ENCODE measurements at regions not wholly inside any gene's neighbourhood (a gene's known extent, or its start where the extent isn't known, plus 50 kb on each side); places are given as distances from the start of the nearest gene placed in this dataset.
"Not testable (repeated sequence)": the region's sequence is repeated elsewhere in the genome, so short reads cannot be mapped to it uniquely, and the experiment has no call there.

GRCh38 chrX:13428053-13428786 is 108.4 kb upstream of the ATXN3L start:
- no peak for DNase-seq (ENCODE audit: low read depth in 1 of 2, low spot score in 1 of 2)

- DNase-seq (ENCODE audit: low read depth in 1 of 2, low spot score in 1 of 2), result no peak
Measured at GRCh38 chrX:13427441-13428052, 107.7 kb upstream of the ATXN3L start.

DNA sequence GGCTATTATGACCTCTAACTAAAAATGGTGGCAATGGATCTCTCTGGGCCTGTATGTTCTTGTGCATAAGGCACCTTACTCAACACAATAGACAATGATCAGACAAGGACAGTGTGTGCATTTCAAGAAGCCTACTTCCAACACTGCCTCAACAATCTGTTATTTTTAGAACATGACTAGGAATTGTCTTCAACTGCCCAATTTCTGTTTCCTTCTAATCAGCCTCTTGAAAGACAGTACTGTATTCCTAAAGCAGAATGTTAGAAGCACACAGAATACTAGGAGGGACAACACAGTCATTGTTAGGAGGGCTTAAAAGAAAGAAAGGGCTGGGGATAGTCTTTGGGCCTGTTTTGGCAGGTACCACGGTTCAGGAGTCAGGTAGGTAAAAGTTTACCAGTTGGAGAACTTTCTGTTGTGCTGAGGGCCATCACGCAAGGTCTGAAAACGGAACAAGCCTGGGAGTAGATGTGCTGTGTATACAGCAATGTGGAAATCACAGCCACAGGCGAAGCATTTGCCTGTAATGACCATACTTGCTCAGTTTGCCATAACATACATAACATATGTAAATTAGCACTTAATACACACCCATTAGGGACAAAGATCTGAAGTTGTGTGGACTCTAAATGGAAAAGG is 100.8 kb upstream of the ATXN3L start:
- DNase-seq (ENCODE audit: low read depth in 1 of 2, low spot score in 1 of 2), result no peak

- no peak for DNase-seq (ENCODE audit: low read depth in 1 of 2, low spot score in 1 of 2)
Measured at GRCh38 chrX:13419918-13420317, 100.1 kb upstream of the ATXN3L start.

DNA sequence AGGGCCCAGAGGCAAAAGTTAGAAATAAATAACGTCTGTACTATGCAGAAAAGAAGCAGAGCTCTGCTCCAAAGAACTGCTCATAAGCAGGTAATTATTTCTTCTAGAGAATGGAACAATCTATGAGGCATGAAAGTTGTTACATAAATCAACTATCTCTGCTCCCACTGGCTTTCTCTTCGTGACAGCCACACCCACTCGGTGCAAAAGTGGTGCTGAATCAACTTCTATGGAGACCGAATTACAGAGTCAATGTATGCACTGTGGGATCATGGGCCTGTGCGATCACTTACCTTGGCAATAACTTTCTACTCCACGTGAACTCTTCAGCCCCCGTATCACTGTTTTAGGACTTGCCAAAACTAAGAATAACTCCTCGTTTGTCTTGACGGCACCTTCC is 99.4 kb upstream of the ATXN3L start:
- DNase-seq (ENCODE audit: low read depth in 1 of 2, low spot score in 1 of 2), result no peak

DNA sequence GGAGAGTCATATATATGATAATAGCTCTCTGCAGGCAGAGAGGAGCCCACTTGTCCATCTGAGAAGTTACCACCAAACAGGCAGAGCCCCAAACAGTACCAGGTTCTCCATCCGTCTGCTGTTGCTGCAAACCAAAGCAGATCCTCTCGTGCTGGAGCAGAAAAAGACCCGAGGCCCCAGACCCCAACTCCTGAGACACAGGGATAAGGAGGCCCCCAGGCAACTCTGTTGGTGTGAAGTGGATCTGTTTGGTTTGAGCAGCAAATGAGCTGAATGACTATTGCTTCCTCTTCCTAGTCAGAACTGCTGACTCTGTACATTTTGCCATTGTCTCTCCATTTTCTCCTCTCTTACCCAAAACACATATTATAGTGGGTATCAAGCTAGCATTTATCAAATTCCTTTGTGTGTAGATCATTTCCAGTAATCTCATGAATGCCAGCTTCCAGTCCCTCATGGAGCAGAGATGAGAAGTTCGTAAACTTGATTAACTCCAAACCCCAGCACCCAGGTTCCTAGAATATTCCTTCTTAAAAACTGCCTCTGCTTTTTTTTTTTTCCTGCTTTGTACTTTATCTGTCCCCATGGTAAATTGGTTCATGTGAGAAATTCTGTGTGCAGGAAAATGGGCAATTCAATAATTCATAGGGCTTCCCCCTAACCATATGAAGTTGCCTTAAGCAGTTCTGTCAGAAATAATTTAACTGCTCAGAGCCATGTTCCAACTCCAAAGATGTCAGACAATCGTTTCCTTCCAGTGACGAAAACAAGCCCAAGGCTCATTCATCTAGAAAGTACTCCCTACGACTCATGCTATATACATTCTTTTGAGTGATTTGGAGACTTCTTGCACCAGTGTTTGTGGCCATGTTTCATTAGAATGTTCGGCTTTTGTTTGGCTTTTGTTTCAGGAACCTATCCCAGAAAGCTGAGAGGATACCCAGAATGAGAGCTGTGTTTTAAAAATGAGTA is 98.6 kb upstream of the ATXN3L start:
- DNase-seq (ENCODE audit: low read depth in 1 of 2, low spot score in 1 of 2), result no peak

- DNase-seq (ENCODE audit: low read depth in 1 of 2, low spot score in 1 of 2), result no peak
Measured at GRCh38 chrX:13415509-13415908, 95.7 kb upstream of the ATXN3L start.

DNA sequence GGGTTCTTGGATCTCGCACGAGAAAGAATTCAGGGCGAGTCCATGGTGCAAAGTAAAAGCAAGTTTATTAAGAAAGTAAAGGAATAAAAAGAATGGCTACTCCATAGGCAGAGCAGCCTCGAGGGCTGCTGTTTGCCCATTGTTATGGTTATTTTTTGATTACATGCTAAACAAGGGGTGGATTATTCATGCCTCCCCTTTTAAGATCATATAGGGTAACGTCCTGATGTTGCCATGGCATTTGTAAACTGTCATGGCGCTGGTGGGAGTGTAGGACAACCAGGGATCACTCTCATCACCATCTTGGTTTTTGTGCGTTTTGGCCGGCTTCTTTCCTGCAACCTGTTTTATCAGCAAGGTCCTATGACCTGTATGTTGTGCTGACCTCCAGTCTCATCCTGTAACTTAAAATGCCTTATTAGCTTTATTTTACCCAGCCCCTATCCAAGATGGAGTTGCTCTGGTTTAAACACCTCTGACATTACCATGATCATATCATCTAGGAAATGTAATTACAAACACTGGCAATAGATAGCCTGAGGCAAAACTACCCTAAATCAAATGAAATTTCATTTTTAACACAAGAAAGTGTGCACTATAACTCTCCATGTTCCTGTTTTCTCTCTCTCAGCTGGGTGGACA is 94.3 kb upstream of the ATXN3L start:
- DNase-seq (ENCODE audit: low read depth in 1 of 2, low spot score in 1 of 2), result no peak

- no peak for DNase-seq (ENCODE audit: low read depth in 1 of 2, low spot score in 1 of 2)
Measured at GRCh38 chrX:13412208-13412600, 92.4 kb upstream of the ATXN3L start.

DNA sequence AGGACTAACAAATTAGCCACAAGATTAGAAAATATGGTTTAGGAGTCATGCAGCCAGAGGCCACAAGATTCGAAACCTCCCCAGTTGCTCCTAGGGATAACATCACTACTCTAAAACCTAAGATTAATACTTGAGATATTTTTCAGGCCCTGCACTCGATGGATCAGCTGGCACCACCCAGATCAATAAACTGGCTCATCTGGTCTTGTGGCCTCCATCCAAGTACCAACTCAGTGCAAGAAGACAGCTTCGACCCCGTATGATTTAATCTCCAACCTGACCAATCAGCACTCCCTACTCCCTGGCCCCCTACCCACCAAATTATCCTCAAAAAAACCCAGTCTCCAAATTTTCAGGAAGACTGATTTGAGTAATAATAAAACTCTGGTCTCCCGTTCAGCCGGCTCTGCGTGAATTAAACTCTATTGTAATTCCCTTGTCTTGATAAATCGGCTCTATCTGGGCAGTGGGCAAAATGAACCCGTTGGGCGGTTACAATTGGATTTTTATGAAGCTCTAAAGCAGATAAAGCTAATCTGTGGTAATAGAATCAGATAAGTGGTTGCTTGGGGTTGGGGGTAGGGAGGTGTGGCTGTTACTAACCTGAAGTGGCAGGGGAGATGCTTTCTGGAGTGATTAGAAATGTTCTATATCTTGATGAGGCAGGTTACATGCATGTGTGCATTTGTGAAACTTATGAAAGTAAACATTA is 91.8 kb upstream of the ATXN3L start:
- DNase-seq (ENCODE audit: low read depth in 1 of 2, low spot score in 1 of 2), result no peak

DNA sequence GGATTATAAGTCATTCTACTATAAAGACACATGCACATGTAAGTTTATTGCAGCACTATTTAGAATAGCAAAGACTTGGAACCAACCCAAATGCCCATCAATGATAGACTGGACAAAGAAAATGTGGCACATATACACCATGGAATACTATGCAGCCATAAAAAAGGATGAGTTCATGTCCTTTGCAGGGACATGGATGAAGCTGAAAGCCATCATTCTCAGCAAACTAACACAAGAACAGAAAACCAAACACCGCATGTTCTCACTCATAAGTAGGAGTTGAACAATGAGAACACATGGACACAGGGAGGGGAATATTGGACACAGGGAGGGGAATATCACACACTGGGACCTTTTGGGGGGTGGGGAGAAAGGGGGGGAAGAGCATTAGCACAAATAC is 88.7 kb upstream of the ATXN3L start:
- not testable (repeated sequence) for DNase-seq (ENCODE audit: low read depth in 1 of 2, low spot score in 1 of 2)

DNA sequence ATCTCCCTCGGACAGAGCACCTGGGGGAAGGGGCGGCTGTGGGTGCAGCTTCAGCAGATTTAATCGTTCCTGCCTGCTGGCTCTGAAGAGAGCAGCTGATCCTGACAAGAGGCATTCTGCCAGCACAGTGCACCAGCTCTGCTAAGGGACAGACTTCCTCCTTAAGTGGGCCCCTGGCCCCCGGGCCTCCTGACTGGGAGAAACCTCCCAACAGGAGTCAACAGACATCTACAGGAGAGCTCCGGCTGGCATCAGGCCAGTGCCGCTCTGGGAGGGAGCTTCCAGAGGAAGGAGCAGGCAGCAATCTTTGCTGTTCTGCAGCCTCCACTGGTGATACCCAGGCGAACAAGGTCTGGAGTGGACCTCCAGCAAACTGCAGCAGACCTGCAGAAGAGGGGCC is 84.9 kb upstream of the ATXN3L start:
- not testable (repeated sequence) for DNase-seq (ENCODE audit: low read depth in 1 of 2, low spot score in 1 of 2)

GRCh38 chrX:13404364-13404763 is 84.5 kb upstream of the ATXN3L start:
- no peak for DNase-seq (ENCODE audit: low read depth in 1 of 2, low spot score in 1 of 2)

GRCh38 chrX:13401724-13402123 is 81.9 kb upstream of the ATXN3L start:
- no peak for DNase-seq (ENCODE audit: low read depth in 1 of 2, low spot score in 1 of 2)

DNA sequence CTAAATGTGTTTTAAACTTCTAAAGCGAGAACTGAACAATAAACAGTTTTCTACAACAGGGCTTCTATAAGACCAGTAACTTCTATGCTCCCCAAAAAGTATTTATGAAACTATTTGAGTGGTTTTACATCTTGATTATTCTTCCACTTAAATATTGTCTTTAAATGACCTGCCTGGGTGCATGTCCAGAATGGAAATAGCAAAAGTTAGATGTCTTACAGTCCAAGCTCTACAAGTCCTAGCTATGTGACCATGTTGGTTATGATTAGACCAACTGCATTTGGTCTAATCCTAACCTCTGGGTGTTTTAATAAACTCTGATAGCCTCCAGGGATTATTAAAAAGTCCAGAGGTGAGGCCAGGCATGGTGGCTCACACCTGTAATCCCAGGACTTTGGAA is 79.0 kb upstream of the ATXN3L start:
- no peak for DNase-seq (ENCODE audit: low read depth in 1 of 2, low spot score in 1 of 2)

DNA sequence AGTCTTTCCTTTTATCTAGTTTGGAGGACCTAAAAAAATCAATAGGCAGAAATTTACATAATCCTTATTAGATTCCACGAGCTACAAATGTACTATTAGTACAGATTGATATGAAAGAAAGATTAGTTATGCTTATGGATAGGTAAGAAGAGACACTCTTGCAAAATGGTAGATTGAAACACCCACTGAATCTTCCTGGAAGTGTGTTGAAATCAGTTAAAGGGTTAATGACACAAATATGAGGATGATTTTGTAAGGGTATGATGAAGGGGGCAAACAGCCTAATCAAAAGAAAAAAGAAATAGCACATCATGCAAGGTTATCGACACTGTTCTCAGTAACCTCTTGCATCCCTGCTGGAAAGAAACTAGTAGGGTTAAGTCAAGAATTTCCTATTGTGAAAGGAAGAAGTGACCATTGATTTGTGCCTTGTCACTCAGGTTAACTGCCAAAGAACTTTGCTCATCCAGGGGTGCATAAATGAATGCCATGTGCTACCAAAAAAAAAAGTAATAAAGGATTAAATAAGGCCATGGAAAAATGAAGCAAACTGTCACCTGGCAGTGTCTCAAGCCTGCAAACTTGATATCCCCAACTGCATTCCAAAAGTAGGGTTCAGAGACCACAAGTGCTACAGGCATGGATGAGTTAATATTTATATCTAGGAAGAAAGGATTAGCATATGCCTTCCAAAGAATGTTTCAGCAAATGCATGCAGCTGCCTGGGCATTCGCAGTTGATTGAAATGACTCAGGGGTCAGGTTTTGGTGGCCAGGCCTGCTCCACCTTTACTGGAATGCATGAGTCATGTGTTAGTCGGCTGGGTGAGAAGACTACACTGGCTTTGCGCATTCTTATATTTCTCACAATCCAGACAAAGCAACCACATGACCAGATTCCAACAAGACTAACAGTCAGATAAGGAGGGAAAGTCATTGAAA is 78.3 kb upstream of the ATXN3L start:
- no peak for DNase-seq (ENCODE audit: low read depth in 1 of 2, low spot score in 1 of 2)

- no peak for DNase-seq (ENCODE audit: low read depth in 1 of 2, low spot score in 1 of 2)
Measured at GRCh38 chrX:13396924-13397323, 77.1 kb upstream of the ATXN3L start.

DNA sequence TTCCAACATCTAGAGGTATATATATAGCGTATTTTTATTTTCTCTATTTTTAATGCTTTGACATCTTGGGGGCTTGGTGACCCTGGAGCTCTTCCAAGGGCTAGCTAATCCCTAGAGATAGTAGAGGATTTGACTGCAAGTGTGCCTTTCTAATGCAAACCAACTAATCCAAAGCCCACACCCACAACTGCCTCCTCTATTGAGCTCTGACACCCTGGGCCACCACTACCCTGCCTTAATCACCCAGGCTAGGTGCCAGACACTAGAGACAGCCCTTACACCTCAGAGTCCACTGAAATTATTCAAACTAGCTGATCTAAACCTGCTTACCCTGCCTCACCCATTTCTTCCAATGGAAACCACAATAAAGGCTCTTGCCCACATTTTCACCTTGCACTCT is 69.6 kb upstream of the ATXN3L start:
- no peak for DNase-seq (ENCODE audit: low read depth in 1 of 2, low spot score in 1 of 2)

Measured in activated T-helper 1 cell treated with anti-CD3 and anti-CD28 coated beads, Interleukin-2, amount 50 U/mL, for 16 hours (primary cell).